ENCODE measurements at regions not wholly inside any gene's neighbourhood (a gene's known extent, or its start where the extent isn't known, plus 50 kb on each side); places are given as distances from the start of the nearest gene placed in this dataset.

DNA sequence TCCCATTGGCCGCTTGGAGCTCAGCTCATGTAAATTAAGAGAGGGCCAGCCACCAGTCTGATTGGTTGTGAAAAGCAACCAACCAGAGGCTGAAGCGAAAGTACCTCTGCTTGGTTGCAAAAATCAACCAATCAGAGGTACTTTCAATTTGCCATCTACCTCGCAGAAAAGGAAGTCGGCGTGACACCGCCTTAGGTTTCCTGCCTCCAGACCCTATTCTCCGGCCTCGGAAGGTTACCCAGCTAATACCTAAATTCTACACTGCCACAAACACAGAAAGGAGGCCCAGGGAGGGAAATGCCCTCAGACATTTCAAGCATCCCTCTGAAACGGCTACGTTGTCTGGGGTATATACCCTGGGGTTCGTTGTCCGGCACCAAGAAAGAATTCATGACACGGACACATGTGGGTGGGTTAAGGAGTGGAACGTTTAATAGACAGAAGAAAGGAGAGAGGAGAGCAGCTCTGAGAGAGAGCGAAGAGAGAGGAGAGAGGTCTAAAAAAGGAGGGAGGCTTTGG is 481.3 kb downstream of the TMEM114 start:
- Histone ChIP-seq H3K9me2 (ENCODE audit: insufficient read depth) (no peaks in the 10 kb centered on the region), H3K36me3 (ENCODE audit: control insufficient read depth in 1 of 2, insufficient read depth in 2 of 2, low read length in 2 of 2) (no peaks in the 10 kb centered on the region), H3K4me3 (replicated peaks in 1 of 2; ENCODE audit: low read depth in 1 of 2, low read length in 2 of 2) (no peak overlapping the region), H3K27ac (ENCODE audit: low read depth, low read length) (no peak overlapping the region), H4K20me1 (ENCODE audit: insufficient read depth) (no peaks in the 10 kb centered on the region), H2AFZ (ENCODE audit: low read depth, low read length, poor library complexity, severe bottlenecking) (no peak overlapping the region), H3K4me1 (ENCODE audit: control insufficient read depth in 1 of 2, insufficient read depth in 2 of 2, low read length in 2 of 2) (no peaks in the 10 kb centered on the region), H3K9ac (ENCODE audit: low read length) (no peak overlapping the region), H3K4me2 (ENCODE audit: low read length) (no peak overlapping the region), H3K79me2 (ENCODE audit: insufficient read depth, low read length) (no peaks in the 10 kb centered on the region), H3K27me3 (ENCODE audit: insufficient read depth, low read length) (no peaks in the 10 kb centered on the region), H3K9me3 (ENCODE audit: control insufficient read depth in 1 of 2, insufficient read depth in 1 of 2, low read depth in 1 of 2, low read length in 2 of 2) (peaks cover 0 to 14% of the 10 kb centered on the region in 2 experiments; a peak in 2 of 4 replicates)
- no peak for TF ChIP-seq SP1 (IDR thresholded peaks at IDR 0.05; ENCODE audit: low read depth)
- TF ChIP-seq, protein P1, sequence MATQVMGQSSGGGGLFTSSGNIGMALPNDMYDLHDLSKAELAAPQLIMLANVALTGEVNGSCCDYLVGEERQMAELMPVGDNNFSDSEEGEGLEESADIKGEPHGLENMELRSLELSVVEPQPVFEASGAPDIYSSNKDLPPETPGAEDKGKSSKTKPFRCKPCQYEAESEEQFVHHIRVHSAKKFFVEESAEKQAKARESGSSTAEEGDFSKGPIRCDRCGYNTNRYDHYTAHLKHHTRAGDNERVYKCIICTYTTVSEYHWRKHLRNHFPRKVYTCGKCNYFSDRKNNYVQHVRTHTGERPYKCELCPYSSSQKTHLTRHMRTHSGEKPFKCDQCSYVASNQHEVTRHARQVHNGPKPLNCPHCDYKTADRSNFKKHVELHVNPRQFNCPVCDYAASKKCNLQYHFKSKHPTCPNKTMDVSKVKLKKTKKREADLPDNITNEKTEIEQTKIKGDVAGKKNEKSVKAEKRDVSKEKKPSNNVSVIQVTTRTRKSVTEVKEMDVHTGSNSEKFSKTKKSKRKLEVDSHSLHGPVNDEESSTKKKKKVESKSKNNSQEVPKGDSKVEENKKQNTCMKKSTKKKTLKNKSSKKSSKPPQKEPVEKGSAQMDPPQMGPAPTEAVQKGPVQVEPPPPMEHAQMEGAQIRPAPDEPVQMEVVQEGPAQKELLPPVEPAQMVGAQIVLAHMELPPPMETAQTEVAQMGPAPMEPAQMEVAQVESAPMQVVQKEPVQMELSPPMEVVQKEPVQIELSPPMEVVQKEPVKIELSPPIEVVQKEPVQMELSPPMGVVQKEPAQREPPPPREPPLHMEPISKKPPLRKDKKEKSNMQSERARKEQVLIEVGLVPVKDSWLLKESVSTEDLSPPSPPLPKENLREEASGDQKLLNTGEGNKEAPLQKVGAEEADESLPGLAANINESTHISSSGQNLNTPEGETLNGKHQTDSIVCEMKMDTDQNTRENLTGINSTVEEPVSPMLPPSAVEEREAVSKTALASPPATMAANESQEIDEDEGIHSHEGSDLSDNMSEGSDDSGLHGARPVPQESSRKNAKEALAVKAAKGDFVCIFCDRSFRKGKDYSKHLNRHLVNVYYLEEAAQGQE (IDR thresholded peaks at IDR 0.05; ENCODE audit: low read depth): no peak
- no peak for TF ChIP-seq JUND (IDR thresholded peaks at IDR 0.05)
- no peak for TF ChIP-seq POLR2A (IDR thresholded peaks at IDR 0.05; ENCODE audit: borderline replicate concordance, extremely low read depth, insufficient read depth, insufficient read length)
- TF ChIP-seq, protein P2, sequence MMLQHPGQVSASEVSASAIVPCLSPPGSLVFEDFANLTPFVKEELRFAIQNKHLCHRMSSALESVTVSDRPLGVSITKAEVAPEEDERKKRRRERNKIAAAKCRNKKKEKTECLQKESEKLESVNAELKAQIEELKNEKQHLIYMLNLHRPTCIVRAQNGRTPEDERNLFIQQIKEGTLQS (IDR thresholded peaks at IDR 0.05): no peak
- TF ChIP-seq RAD21 (IDR thresholded peaks at IDR 0.05; ENCODE audit: low read depth): no peak
- TF ChIP-seq, protein P3, sequence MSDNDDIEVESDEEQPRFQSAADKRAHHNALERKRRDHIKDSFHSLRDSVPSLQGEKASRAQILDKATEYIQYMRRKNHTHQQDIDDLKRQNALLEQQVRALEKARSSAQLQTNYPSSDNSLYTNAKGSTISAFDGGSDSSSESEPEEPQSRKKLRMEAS (IDR thresholded peaks at IDR 0.05): no peak
- TF ChIP-seq SIN3A (IDR thresholded peaks at IDR 0.05; ENCODE audit: low read depth): no peak
- TF ChIP-seq POLR2AphosphoS5 (IDR thresholded peaks at IDR 0.05; ENCODE audit: low read depth, low read length): no peak
- DNase-seq (ENCODE audit: low read depth, low spot score): no peak
- POLR2A ChIA-PET: no interaction called here
- CTCF ChIA-PET: no interaction called here
- ATAC-seq: no peak
- intact Hi-C loops (cut with micrococcal nuclease): no loop called here
- no TSS peak for BruUV-seq (replicated peaks)
- RAD21 ChIA-PET (ENCODE audit: low non-redundant PET in 1 of 2, low total read pairs in 2 of 2, uncharacterized antibody in 2 of 2, unreplicated experiment in 2 of 2): no interaction called here

Measured in HCT116 (cell line).